ENCODE measurements at regions not wholly inside any gene's neighbourhood (a gene's known extent, or its start where the extent isn't known, plus 50 kb on each side); places are given as distances from the start of the nearest gene placed in this dataset.
"Not testable (repeated sequence)": the region's sequence is repeated elsewhere in the genome, so short reads cannot be mapped to it uniquely, and the experiment has no call there.

- in situ Hi-C loops (cut with HindIII; ENCODE audit: low sequenced_read_pairs) = no loop called here
- DNase-seq (ENCODE audit: low spot score) = no peak
These were observed 212.5 kb upstream of the EEF2KMT start for GRCh38 chr16:5309946-5310611.

DNA sequence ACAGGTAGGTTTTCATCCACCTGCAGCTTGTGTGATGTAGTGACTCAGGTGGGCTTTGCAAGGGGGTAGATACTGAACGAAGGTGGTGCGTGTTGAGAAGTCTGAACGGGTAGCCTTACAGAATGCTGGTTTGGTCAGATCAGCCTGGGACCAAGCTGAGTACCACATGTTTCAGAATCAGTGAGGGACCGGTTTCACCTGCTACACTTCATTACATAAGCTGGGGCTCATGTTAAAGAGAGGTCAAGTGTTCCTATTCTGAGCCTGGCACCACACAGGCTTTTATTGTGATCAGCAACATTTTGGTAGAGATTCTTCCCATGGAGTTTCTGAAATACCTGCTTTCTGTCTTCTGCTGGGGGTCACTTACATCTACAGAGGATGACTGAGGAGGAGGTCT, 207.4 kb upstream of the EEF2KMT start:
- DNase-seq (ENCODE audit: low spot score) = no peak
- in situ Hi-C loops (cut with HindIII; ENCODE audit: low sequenced_read_pairs) = no loop called here

DNA sequence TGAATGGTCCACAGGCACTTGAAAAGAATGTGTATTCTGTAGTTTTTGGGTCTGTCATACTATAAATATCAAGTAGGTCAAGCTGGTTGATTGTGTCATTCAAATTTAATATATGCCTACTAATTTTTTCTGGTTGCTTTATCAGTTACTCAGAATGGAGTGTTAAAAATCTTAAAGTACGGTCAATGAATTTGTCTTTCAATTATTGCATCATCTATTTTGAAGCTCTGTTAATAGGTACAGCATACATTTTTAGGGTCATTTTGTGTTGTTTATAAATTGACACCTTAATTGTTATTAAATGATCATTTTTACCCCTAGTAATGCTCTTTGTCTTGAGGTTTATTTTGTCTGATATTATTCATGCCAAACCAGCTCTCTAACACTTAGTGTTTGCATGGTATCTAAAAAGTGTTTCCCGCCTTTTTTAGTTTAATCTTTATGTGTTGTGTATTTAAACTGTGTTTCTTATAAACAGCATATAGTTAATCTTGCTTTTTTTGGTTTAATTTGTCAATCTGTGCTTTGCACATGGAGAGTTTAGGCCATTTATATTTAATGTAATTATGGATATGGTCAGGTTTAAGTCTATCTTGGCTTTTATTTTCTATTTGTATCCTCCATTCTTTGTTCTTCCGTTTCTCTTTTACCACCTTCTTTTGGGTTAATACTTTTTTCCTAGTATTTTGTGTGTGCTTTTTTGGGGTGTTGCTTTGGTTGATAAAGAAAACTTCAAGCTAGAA, 204.9 kb upstream of the EEF2KMT start:
- DNase-seq (ENCODE audit: low spot score) = no peak
- in situ Hi-C loops (cut with HindIII; ENCODE audit: low sequenced_read_pairs) = no loop called here

GRCh38 chr16:5298202-5298601, 200.6 kb upstream of the EEF2KMT start:
- in situ Hi-C loops (cut with HindIII; ENCODE audit: low sequenced_read_pairs) = no loop called here

GRCh38 chr16:5296176-5296575, 198.6 kb upstream of the EEF2KMT start:
- in situ Hi-C loops (cut with HindIII; ENCODE audit: low sequenced_read_pairs) = no loop called here
- DNase-seq (ENCODE audit: low spot score) = no peak

More at GRCh38 chr16:5298202-5298601, 200.6 kb upstream of the EEF2KMT start:
- DNase-seq (ENCODE audit: low spot score) = no peak

DNA sequence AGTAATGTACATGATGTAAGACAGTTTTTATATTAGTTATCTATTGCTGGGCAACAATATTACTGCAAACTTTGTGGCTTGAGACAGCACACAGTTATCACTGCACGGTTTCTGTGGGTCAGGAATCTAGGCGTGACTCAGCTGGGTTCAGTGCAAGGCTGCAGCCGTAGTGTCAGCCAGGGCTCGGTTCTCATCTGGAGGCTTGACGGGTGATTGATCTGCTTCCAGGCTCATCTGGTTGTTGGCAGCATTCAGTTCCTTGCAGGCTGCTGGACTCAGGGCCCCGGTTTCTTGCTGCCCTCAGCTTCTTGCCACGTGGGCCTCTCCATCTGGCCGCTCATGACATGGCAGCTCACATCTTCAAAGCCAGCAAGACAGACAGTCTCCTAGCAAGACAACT, 197.7 kb upstream of the EEF2KMT start:
- in situ Hi-C loops (cut with HindIII; ENCODE audit: low sequenced_read_pairs) = not testable (repeated sequence)

GRCh38 chr16:5282152-5282551, 184.6 kb upstream of the EEF2KMT start:
- DNase-seq (ENCODE audit: low spot score); in situ Hi-C loops (cut with HindIII; ENCODE audit: low sequenced_read_pairs): not testable (repeated sequence)

More for the DNA sequence above, 197.7 kb upstream of the EEF2KMT start:
- not testable (repeated sequence) for DNase-seq (ENCODE audit: low spot score)

DNA sequence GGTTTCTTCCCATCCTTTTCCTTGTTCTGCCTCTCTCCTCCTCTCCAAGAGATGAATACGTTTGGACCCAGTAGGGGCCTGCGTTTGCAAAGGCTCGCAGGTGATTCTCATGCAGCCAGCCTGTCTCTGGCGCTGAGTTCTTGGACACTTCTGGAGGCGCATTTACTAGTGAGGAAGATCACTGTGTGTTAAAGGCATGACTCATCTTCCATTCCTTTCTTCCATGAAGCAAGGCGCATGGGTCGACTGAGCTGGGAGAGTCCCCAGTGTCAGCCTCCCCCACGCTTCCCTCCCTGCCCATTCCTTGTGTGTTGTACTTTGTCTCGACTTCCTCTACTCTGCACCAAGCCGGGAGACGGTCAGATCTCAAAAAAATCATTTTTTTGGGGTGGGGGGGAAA, 159.9 kb upstream of the EEF2KMT start:
- DNase-seq (ENCODE audit: low spot score) = no peak
- in situ Hi-C loops (cut with HindIII; ENCODE audit: low sequenced_read_pairs) = no loop called here

GRCh38 chr16:5252791-5253190, 155.2 kb upstream of the EEF2KMT start:
- no peak for DNase-seq (ENCODE audit: low spot score)
- in situ Hi-C loops (cut with HindIII; ENCODE audit: low sequenced_read_pairs) = no loop called here

DNA sequence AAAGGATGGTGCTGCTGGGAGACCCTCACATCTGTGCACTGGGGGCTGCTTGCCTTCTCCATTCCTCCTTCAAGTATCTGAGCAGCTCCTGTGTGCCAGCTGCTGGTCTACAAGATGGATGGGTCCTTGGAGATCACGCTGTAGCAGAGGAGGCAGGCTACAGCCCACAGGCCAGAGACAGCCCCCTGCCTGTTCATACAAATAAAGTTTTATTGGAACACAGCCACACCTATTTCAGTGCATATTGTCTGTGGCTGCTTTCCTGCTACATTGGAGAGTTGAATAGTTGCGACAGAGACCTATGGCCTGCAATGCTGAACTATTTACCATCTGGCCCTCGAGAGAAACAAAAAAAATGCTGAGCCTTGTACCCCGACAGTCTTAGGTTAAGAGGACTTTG, 149.8 kb upstream of the EEF2KMT start:
- in situ Hi-C loops (cut with HindIII; ENCODE audit: low sequenced_read_pairs); DNase-seq (ENCODE audit: low spot score): not testable (repeated sequence)

- DNase-seq (ENCODE audit: low spot score); in situ Hi-C loops (cut with HindIII; ENCODE audit: low sequenced_read_pairs): not testable (repeated sequence)
These were observed 142.7 kb upstream of the EEF2KMT start for GRCh38 chr16:5240278-5240626.

GRCh38 chr16:5239472-5240277, 142.1 kb upstream of the EEF2KMT start:
- DNase-seq (ENCODE audit: low spot score) = peak; percentile 6
- in situ Hi-C loops (cut with HindIII; ENCODE audit: low sequenced_read_pairs) = not testable (repeated sequence)

DNA sequence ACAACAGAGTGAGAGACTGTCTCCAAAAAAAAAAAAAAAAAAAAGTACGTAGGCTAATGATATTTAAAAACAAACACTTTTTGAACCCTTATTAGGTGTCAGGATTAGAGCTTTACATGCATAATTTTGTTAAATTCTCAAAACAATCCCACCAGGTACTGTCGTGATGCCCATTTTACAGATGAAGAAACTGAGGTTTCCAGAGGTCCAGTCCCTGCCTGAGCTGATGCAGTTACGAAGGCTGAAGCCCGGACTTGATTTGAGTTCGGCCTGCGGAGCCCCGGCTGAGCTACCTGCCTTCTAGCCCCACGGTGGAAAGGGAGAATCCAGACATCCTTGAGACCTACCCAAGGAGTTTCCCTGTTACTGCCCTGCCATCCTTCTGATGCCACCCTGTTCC, 137.5 kb upstream of the EEF2KMT start:
- DNase-seq (ENCODE audit: low spot score) = no peak
- in situ Hi-C loops (cut with HindIII; ENCODE audit: low sequenced_read_pairs) = no loop called here

DNA sequence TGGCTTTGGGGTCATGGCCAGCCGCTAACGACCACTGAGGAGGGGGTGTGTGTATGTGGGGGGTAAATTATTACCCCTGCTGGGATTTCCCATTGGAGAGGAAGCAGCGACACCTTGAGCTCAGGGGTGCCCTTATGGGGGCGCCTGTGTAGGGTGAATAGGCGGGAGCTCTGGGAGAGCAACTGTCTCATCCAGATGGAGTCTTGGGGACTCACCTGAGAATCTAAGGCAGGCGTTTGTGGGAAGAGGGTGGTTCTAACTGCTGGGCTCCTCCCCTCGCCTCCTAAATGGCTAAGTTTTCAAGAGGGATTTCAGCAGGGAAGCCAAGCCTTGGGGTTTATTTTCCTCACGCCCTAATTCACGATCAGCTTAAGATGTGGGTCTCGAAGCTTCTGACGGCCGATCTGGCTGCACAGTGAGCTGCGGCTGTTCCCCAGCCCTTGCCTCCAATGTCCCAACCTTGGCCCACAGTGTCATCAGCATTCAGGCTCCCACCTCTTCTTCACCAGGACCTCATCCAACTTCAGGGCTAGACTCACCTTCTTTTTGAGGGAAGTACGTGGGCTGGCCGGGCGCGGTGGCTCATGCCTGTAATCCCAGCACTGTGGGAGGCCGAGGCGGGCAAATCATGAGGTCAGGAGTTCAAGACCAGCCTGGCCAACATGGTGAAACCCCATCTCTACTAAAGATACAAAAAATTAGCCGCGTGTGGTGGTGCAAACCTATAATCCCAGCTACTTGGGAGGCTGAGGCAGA, 136.9 kb upstream of the EEF2KMT start:
- in situ Hi-C loops (cut with HindIII; ENCODE audit: low sequenced_read_pairs) = no loop called here
- DNase-seq (ENCODE audit: low spot score) = no peak

GRCh38 chr16:5231246-5231759, 133.7 kb upstream of the EEF2KMT start:
- in situ Hi-C loops (cut with HindIII; ENCODE audit: low sequenced_read_pairs) = no loop called here
- no peak for DNase-seq (ENCODE audit: low spot score)

DNA sequence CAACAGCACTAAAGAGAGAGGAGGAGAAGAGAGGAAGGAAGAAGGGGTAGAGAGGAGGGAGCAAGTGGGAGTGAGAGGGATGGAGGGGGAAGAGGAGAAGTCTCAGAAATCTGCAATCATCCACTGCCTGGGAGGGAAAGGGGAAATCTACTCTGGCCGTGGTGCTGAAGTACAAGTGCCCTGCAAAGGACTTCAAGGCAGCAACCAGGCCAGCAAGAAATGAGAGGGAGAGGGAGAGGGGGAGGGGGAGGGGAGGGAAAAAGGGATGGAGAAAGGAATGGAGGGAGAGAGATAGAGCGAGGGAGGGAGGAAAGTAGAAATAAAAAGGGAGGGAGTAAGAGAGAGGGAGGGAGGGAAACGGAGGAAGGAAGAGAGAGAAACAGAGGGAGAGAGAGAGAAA, 130.8 kb upstream of the EEF2KMT start:
- in situ Hi-C loops (cut with HindIII; ENCODE audit: low sequenced_read_pairs) = no loop called here
- DNase-seq (ENCODE audit: low spot score) = no peak

DNA sequence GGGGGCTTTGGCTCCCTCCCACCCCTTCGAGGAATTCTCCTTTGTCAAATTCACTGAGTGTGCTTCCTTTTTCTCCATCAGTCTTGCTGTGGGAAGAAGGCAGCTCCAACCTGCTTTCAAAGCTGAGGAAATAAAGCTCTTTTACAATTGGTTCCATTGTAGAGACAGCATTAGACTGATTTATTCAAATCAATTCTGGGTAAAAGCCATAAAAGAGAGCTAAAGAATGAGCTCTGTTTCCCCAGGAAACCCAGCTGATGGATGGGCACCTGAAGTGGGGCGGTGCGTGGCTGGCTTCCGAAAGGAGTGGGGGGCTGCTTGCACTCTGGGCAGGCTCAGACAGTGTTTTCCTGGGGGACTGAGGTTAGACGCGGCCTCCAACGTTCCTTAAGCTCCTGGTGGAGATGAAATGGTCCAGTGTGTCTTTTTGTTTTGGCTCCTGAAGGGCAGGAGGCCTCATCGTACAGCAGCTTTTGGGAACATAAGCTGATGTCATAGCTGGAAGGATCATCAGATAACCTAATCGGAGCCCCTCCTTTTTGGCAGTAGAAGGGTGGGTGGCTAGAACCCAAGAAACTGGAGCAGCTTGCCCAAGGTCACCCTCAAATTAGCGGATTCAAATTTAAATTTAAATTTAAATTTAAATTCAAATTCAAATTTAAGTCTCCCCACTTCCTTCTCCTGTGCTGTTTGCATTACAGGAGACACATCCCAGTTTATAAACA, 128.5 kb upstream of the EEF2KMT start:
- in situ Hi-C loops (cut with HindIII; ENCODE audit: low sequenced_read_pairs) = no loop called here
- DNase-seq (ENCODE audit: low spot score) = no peak

DNA sequence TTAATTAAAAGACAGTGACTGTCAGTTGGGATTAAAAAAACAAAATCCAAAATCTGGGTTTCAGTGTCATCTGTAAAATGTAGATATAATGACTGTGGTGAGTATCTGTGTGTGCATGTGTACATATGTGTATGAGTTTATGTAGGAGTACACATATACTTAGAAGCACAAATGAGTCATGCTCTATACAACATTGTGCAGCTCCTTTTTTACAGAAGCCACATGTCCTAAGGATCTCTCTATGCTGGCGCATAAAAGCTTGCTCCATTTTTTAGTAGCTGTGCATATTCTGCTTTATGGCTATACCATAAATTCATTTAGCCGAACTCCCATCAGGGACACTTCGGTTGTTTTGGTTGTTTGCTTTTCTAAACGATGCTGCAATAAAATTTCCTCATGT, 125.2 kb upstream of the EEF2KMT start:
- DNase-seq (ENCODE audit: low spot score) = no peak
- in situ Hi-C loops (cut with HindIII; ENCODE audit: low sequenced_read_pairs) = no loop called here

GRCh38 chr16:5221831-5222230, 124.2 kb upstream of the EEF2KMT start:
- DNase-seq (ENCODE audit: low spot score); in situ Hi-C loops (cut with HindIII; ENCODE audit: low sequenced_read_pairs): not testable (repeated sequence)

All from G401 (cell line).